GM21390 (cell line): ENCODE measurements at regions not wholly inside any gene's neighbourhood (a gene's known extent, or its start where the extent isn't known, plus 50 kb on each side); places are given as distances from the start of the nearest gene placed in this dataset.
A peak's percentile ranks its signal among the peaks of the same experiment; 100 is the strongest.

Experiments used
- ATAC-seq: cut with Tn5 transposase; IDR thresholded peaks from one replicate; pipeline ENCODE4 v1.9.1; 2021; ENCODE audit not compliant: unreplicated experiment

DNA sequence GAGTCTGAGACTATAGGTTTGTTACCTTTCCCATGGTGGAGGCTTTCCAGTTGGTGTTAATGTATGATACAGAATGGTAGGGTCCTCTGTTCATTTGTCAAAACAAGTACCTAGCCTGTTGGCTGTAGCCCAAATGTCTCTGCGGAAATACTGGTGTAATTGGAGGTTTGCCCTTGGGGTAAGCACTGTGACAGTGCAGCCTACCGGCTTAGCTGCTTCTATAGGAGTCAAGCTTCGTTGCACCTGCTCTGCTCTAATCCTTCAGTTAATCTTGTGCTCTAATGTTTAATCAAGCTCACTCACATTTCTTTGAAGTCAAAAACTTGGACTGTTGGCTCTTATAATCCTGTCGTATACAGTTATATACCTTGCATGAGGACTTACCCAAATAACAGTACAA, 203.4 kb downstream of the CCNG2 start:
- ATAC-seq, result no peak

GRCh38 chr4:77366876-77367275, 209.9 kb downstream of the CCNG2 start:
- ATAC-seq, result peak; percentile 86

DNA sequence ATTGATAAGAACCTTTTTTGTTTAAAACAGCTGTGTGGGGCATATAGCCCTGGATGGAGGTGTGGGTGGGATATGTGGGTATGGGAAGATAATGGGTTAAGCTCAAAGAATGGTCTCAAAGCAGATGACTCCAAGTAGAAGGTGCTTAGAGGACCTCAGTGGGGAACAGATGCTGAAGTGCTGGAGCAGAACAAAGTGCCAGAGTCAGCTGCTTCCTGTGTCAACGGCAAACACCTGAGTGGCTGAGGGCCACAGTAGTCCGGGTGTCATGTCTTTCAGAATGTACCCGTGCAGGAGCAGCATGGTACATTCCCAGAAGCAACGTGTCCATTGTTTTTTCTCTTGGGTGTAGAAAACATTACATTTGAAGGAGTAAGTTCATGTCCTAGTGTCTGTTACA, 210.6 kb downstream of the CCNG2 start:
- ATAC-seq, result no peak

GRCh38 chr4:77372375-77372774, 215.4 kb downstream of the CCNG2 start:
- ATAC-seq, result no peak

DNA sequence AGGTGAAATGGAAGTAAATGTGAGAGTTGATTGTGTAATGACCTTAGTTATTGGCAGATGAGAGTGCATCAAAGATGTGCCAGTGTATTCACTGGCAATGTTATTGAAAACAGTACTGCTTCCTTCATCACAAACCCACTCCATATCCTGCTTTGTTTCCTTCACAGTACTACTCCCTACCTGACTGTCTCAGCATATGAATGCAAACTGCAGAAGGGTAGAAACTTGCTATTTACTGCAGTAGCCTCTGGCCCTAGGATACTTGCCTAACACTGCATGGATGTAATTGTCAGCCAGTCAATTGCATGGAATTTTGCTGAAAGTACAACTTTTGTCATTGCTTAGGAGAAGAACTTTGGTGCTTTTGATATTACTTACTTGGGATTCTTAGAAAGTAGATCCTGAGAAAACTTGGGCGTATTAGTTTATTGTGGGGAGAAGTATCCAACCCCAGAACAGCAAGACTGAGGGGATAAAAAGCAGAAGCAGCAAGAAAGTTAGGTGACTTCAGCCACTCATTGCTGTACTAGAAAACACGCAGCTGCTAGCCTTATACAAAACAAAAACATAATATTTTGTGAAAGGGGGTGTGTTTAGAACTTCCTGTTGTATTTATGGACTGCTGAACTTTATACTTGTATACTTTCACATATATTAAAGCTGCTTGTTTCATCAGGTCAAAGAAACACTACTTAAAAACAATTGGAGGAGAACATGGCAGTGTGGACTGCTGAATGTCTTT, 219.0 kb downstream of the CCNG2 start:
- ATAC-seq, result no peak

- ATAC-seq, result no peak
These were observed 219.9 kb downstream of the CCNG2 start for GRCh38 chr4:77376788-77377460.

DNA sequence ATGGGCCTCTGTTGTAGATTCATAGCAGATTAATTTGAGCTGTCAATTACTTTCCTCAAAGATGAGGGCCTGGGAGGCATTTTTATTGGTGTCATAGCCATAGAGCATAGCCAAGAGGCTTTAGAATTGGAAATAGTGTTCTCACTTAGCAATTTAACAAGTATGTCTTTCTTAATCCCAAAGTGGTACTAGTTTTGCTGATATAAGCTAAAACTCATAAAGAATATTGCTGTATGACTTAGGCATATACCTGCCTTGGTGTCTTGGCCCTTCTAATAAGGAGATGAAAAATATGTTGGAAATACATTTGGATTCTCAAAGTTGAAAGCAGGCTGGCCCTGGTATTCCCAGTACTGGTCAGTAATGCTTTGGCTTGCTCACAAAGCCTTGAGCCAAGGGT, 221.5 kb upstream of the CXCL13 start:
- ATAC-seq, result no peak

- ATAC-seq, result peak; percentile 85
These were observed 220.3 kb upstream of the CXCL13 start for GRCh38 chr4:77385124-77385969.

GRCh38 chr4:77393996-77394395, 211.6 kb upstream of the CXCL13 start:
- ATAC-seq, result no peak

- no peak for ATAC-seq
These were observed 210.1 kb upstream of the CXCL13 start for GRCh38 chr4:77395481-77395880.

DNA sequence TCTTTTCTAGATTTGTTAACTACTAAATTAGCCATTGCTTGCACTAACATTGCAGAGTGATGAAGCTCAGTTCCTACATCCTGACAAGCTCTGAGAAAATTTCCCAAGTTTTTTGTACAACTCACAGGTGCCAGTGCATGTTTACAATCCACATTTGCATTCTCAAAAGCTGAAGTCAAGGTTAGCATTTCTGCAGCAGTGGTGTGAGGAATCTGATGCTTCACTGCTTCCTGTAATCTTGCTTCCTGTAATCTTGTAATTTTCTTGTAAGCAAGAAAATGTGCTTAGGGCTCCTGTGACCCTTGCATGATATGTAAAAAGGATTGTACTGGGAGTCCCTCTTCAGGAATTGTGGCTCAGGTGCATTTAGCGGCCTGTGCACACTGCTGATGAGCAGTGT, 207.4 kb upstream of the CXCL13 start:
- no peak for ATAC-seq

- ATAC-seq, result no peak
These were observed 205.8 kb upstream of the CXCL13 start for GRCh38 chr4:77399831-77400230.

DNA sequence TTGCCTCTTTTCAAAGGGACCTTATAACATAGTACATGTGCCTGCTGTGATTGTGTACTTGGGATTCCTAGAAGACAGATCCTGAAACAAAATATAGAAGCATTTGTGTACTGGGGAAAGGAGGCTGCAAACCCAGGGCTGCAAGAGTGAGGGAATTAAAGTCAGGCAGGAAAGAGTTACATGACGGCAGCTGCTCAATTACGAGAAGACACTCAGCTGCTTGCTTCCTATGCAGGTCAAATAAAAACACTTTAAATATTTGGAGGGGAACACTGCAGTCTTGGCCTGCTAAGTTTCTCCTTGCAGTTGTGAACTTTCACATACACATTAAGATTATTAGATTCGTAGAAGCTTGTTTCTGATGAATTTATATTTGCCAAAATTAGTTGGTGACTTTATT, 191.9 kb upstream of the CXCL13 start:
- ATAC-seq, result no peak

- ATAC-seq, result no peak
These were observed 189.9 kb upstream of the CXCL13 start for GRCh38 chr4:77415689-77416088.

- no peak for ATAC-seq
These were observed 187.3 kb upstream of the CXCL13 start for GRCh38 chr4:77418333-77418732.

- ATAC-seq, result no peak
These were observed 174.8 kb upstream of the CXCL13 start for GRCh38 chr4:77430847-77431246.

DNA sequence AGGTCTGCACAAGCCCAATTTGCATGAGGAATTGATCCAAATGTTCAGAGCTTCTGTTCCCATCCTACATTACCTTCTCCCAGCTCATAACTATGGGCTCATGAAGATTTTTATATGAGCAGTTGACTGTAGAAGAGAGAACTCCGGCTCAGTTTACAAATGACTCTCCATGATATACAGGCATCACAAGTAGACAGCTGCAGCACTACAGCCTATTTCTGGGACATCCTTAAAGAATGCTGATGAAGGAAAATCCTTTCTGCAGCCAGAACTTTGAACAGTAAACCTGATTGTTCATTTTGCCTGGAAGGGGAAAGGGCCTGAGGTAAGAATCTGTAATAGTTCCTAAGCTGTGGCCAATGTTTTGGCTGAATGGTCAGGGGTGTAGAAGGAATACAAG, 174.1 kb upstream of the CXCL13 start:
- no peak for ATAC-seq

- no peak for ATAC-seq
These were observed 172.8 kb upstream of the CXCL13 start for GRCh38 chr4:77432717-77433417.

GRCh38 chr4:77433418-77433733, 172.2 kb upstream of the CXCL13 start:
- ATAC-seq, result peak; percentile 93

- ATAC-seq, result no peak
These were observed 171.1 kb upstream of the CXCL13 start for GRCh38 chr4:77434299-77435092.

GRCh38 chr4:77437079-77437478, 168.5 kb upstream of the CXCL13 start:
- ATAC-seq, result no peak
